Astrocyte (in vitro differentiated cells and primary cell): ENCODE measurements at regions not wholly inside any gene's neighbourhood (a gene's known extent, or its start where the extent isn't known, plus 50 kb on each side); places are given as distances from the start of the nearest gene placed in this dataset.

Source experiments
- CTCF ChIP-seq: IDR thresholded peaks from 2 replicates; pipeline ENCODE4 v1.5.1; 2011; ENCODE audit warnings: low read depth, mild to moderate bottlenecking, inconsistent platforms, low read length, moderate library complexity; ENCODE audit not compliant: insufficient read depth
- EZH2 ChIP-seq: IDR thresholded peaks from 2 replicates; pipeline ENCODE4 v1.6.1; 2012; ENCODE audit warnings: mild to moderate bottlenecking, low read length, inconsistent platforms; ENCODE audit not compliant: insufficient read depth

DNA sequence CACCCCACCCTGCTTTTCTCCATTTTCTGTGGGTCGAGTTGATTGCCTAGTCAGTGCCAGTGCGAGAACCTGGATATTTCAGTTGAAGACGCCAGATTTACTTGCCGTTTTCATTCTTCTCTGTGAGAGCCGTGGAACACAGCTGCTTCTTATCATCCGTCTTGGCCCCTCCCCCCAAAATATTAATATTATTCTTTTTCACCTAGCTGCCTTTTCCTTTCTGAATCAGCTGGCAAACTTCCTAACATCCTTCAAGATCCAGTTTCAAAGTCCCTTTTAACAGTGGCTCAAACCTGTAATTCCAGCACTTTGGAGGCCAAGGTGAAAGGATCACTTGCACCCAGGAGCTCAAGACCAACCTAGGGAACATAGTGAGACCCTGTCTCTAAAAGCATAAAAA lies 117.1 kb upstream of the RASA1 start:
- no peak for TF ChIP-seq CTCF
- no peak for TF ChIP-seq EZH2
